ENCODE measurements at regions not wholly inside any gene's neighbourhood (a gene's known extent, or its start where the extent isn't known, plus 50 kb on each side); places are given as distances from the start of the nearest gene placed in this dataset.

- no peaks in the 10 kb centered on the region for H3K36me3 ChIP-seq (ENCODE audit: insufficient read depth, low read length)
- H3K27me3 ChIP-seq (ENCODE audit: insufficient read depth, low read length, poor library complexity) = peaks cover 6% of the 10 kb centered on the region
- H4K20me1 ChIP-seq (ENCODE audit: insufficient read depth, low read length) = no peaks in the 10 kb centered on the region
- no peak overlapping the region for H3K9ac ChIP-seq (ENCODE audit: low read depth, low read length)
- DNase-seq (no peak), ATAC-seq (ENCODE audit: insufficient read depth, low read depth) (no peak)
- no peaks in the 10 kb centered on the region for H3K79me2 ChIP-seq (ENCODE audit: insufficient read depth, low read length)
- H3K9me3 ChIP-seq (ENCODE audit: insufficient read depth, low read length, severe bottlenecking) = no peaks in the 10 kb centered on the region
- H3K4me1 ChIP-seq (ENCODE audit: insufficient read depth, low read length) = no peaks in the 10 kb centered on the region
- H3K4me2 ChIP-seq (ENCODE audit: insufficient read depth, low read length) = no peak overlapping the region
- H3K4me3 ChIP-seq (ENCODE audit: low read depth in 1 of 2, low read length in 2 of 2) = no peak overlapping the region
- no peak for TF ChIP-seq EZH2 (IDR thresholded peaks at IDR 0.05; ENCODE audit: borderline replicate concordance, low read depth, low read length, severe bottlenecking)
- no peak for TF ChIP-seq CTCF (IDR thresholded peaks at IDR 0.05; ENCODE audit: borderline replicate concordance, extremely low read depth, low read length, poor library complexity, severe bottlenecking)
- H3K27ac ChIP-seq (ENCODE audit: low read length) = no peak overlapping the region
- H2AFZ ChIP-seq (ENCODE audit: low read depth, low read length) = no peak overlapping the region
Measured at GRCh38 chr11:11043721-11044120, 185.9 kb upstream of the ZBED5 start.

DNA sequence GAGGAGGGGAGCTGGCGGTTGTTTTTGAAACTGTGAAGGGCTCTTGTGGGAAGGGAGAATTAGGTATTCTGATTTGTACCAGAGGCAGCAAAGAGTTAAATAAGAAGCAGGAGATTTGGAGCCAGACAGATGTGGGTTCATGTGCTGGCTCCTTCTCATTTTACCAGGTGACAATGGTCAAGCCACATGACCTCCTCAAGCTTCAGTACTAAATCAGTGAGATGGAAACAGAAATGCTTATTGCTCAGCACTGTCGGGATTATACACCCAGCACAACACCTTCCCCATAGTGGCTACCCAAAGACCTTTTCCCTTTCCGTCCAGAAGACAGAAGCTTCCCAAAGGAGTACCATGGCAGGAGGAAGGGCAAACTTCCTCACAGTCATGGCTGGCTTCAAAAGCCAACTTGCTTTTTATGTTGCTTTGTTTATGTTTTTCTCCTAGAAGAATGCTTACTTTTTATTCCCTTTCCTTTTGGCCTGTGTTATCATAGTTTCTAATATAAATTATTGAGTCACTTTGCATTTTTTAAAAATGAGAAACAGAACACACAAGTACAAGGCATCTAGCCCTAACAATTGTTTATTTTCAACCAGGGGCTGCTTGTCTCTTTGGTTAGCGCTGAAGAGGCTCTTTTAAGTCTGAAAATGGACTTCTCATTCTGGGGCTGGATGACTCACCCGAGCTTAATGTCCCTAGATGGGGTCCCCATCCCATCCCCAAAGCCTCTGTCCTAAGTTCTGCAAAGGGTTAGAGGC lies 181.5 kb upstream of the ZBED5 start:
- no peak overlapping the region for H3K4me3 ChIP-seq (ENCODE audit: low read depth in 1 of 2, low read length in 2 of 2)
- no peak for TF ChIP-seq EZH2 (IDR thresholded peaks at IDR 0.05; ENCODE audit: borderline replicate concordance, low read depth, low read length, severe bottlenecking)
- no peak for TF ChIP-seq CTCF (IDR thresholded peaks at IDR 0.05; ENCODE audit: borderline replicate concordance, extremely low read depth, low read length, poor library complexity, severe bottlenecking)
- no peak overlapping the region for H3K27ac ChIP-seq (ENCODE audit: low read length)
- no peak overlapping the region for H3K9ac ChIP-seq (ENCODE audit: low read depth, low read length)
- no peaks in the 10 kb centered on the region for H3K79me2 ChIP-seq (ENCODE audit: insufficient read depth, low read length)
- H3K36me3 ChIP-seq (ENCODE audit: insufficient read depth, low read length) = no peaks in the 10 kb centered on the region
- DNase-seq (no peak), ATAC-seq (ENCODE audit: insufficient read depth, low read depth) (no peak)
- H3K27me3 ChIP-seq (ENCODE audit: insufficient read depth, low read length, poor library complexity) = peaks cover 6% of the 10 kb centered on the region
- H3K4me1 ChIP-seq (ENCODE audit: insufficient read depth, low read length) = no peaks in the 10 kb centered on the region
- no peak overlapping the region for H3K4me2 ChIP-seq (ENCODE audit: insufficient read depth, low read length)
- no peak overlapping the region for H2AFZ ChIP-seq (ENCODE audit: low read depth, low read length)
- H4K20me1 ChIP-seq (ENCODE audit: insufficient read depth, low read length) = no peaks in the 10 kb centered on the region
- H3K9me3 ChIP-seq (ENCODE audit: insufficient read depth, low read length, severe bottlenecking) = no peaks in the 10 kb centered on the region

DNA sequence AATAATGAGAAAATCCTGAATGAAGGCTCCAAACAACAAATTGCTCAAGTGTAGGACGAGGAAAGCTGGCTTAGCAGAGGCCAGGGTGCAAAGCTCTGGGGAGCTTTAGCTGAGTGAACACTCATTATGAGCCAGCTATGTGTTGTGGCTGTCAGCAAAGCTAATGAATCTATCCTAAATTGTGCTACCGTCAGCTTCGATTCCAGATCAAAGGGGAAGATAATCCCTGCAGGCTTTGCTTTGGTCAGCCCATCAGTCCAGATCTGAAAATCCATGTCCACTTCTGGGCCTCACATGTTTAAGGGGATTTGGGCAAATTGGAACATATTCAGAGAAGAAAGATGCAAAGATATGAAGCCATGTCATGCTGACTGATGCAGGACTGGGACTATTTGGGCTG lies 180.9 kb upstream of the ZBED5 start:
- TF ChIP-seq CTCF (IDR thresholded peaks at IDR 0.05; ENCODE audit: borderline replicate concordance, extremely low read depth, low read length, poor library complexity, severe bottlenecking) = no peak
- TF ChIP-seq EZH2 (IDR thresholded peaks at IDR 0.05; ENCODE audit: borderline replicate concordance, low read depth, low read length, severe bottlenecking) = no peak
- DNase-seq (no peak), ATAC-seq (ENCODE audit: insufficient read depth, low read depth) (no peak)
- H3K36me3 ChIP-seq (ENCODE audit: insufficient read depth, low read length) = no peaks in the 10 kb centered on the region
- no peaks in the 10 kb centered on the region for H3K9me3 ChIP-seq (ENCODE audit: insufficient read depth, low read length, severe bottlenecking)
- H3K4me3 ChIP-seq (ENCODE audit: low read depth in 1 of 2, low read length in 2 of 2) = no peak overlapping the region
- H2AFZ ChIP-seq (ENCODE audit: low read depth, low read length) = no peak overlapping the region
- no peak overlapping the region for H3K9ac ChIP-seq (ENCODE audit: low read depth, low read length)
- no peaks in the 10 kb centered on the region for H4K20me1 ChIP-seq (ENCODE audit: insufficient read depth, low read length)
- H3K27me3 ChIP-seq (ENCODE audit: insufficient read depth, low read length, poor library complexity) = peaks cover 6% of the 10 kb centered on the region
- H3K27ac ChIP-seq (ENCODE audit: low read length) = no peak overlapping the region
- no peaks in the 10 kb centered on the region for H3K4me1 ChIP-seq (ENCODE audit: insufficient read depth, low read length)
- H3K4me2 ChIP-seq (ENCODE audit: insufficient read depth, low read length) = no peak overlapping the region
- no peaks in the 10 kb centered on the region for H3K79me2 ChIP-seq (ENCODE audit: insufficient read depth, low read length)

Measured in DND-41 (cell line).